ENCODE measurements at regions not wholly inside any gene's neighbourhood (a gene's known extent, or its start where the extent isn't known, plus 50 kb on each side); places are given as distances from the start of the nearest gene placed in this dataset.

- TF ChIP-seq POLR2A (IDR thresholded peaks at IDR 0.05) (no peak), POLR2AphosphoS5 (IDR thresholded peaks at IDR 0.05) (no peak)
- TF ChIP-seq, protein P1, sequence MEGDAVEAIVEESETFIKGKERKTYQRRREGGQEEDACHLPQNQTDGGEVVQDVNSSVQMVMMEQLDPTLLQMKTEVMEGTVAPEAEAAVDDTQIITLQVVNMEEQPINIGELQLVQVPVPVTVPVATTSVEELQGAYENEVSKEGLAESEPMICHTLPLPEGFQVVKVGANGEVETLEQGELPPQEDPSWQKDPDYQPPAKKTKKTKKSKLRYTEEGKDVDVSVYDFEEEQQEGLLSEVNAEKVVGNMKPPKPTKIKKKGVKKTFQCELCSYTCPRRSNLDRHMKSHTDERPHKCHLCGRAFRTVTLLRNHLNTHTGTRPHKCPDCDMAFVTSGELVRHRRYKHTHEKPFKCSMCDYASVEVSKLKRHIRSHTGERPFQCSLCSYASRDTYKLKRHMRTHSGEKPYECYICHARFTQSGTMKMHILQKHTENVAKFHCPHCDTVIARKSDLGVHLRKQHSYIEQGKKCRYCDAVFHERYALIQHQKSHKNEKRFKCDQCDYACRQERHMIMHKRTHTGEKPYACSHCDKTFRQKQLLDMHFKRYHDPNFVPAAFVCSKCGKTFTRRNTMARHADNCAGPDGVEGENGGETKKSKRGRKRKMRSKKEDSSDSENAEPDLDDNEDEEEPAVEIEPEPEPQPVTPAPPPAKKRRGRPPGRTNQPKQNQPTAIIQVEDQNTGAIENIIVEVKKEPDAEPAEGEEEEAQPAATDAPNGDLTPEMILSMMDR (IDR thresholded peaks at IDR 0.05) = no peak
- no peak for DNase-seq (ENCODE audit: low spot score in 2 of 2)
- Histone ChIP-seq H3K27me3 (no peaks in the 10 kb centered on the region), H3K9me3 (no peaks in the 10 kb centered on the region), H3K4me1 (no peaks in the 10 kb centered on the region), H3K36me3 (no peaks in the 10 kb centered on the region), H3K4me3 (no peak overlapping the region), H3K27ac (peak overlapping the region in 1 of 2 donors; percentile 33)
- intact Hi-C loops (cut with DNase I; ENCODE audit: low total_unique reads) = no loop called here
Observed at GRCh38 chr12:45138609-45139008, 77.3 kb upstream of the ANO6 start.

DNA sequence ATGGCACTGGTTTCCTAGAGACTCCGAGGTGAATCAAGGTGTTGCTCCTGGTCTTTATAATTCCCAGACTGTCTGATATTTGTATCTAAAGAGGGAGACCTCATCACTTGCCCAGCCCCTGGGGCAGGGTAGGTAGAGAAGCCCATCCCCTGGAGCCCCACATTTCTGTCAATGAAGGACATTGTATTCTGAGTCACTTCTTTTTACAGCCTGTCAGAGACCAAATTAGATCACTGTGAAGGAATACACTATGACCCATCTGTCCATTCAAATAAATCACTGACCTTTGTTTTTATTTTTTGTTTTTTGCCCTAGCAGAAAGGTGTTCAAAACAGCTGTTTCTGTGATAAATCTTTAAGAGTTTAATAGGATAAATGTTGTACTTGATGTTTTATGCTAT, 67.9 kb upstream of the ANO6 start:
- TF ChIP-seq POLR2AphosphoS5 (IDR thresholded peaks at IDR 0.05) (no peak), POLR2A (IDR thresholded peaks at IDR 0.05) (no peak)
- TF ChIP-seq, protein P1 (IDR thresholded peaks at IDR 0.05) = no peak
- Histone ChIP-seq H3K27me3 (no peaks in the 10 kb centered on the region), H3K36me3 (no peaks in the 10 kb centered on the region), H3K4me3 (no peak overlapping the region), H3K27ac (no peak overlapping the region), H3K4me1 (no peaks in the 10 kb centered on the region), H3K9me3 (peaks cover 4 to 11% of the 10 kb centered on the region in 2 donors)
- no peak for DNase-seq (ENCODE audit: low spot score in 2 of 2)
- intact Hi-C loops (cut with DNase I; ENCODE audit: low total_unique reads) = no loop called here

DNA sequence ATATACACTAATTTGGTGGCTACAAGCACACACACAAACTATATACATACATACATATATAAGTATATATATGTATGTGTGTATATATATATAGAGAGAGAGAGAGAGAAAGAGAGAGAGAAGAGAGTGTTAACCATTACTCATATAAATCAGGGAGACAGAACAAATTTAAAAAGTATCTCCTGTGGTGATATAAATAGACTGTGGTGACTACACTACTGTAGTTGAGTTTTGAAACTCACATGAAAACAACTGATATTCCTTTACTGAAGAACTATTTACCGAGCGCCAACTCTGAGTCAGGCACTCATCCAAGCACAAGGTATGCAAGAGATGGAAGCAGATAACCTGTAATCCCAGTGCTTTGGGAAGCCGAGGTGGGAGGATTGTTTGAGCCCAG, 67.3 kb upstream of the ANO6 start:
- Histone ChIP-seq H3K27ac (no peak overlapping the region), H3K4me1 (no peaks in the 10 kb centered on the region), H3K4me3 (no peak overlapping the region), H3K27me3 (no peaks in the 10 kb centered on the region), H3K9me3 (peaks cover 4 to 11% of the 10 kb centered on the region in 2 donors), H3K36me3 (no peaks in the 10 kb centered on the region)
- DNase-seq (ENCODE audit: low spot score in 2 of 2) = no peak
- TF ChIP-seq POLR2A (IDR thresholded peaks at IDR 0.05) = no peak
- TF ChIP-seq POLR2AphosphoS5 (IDR thresholded peaks at IDR 0.05) = no peak
- TF ChIP-seq, protein P1 (IDR thresholded peaks at IDR 0.05) = no peak
- intact Hi-C loops (cut with DNase I; ENCODE audit: low total_unique reads) = no loop called here

DNA sequence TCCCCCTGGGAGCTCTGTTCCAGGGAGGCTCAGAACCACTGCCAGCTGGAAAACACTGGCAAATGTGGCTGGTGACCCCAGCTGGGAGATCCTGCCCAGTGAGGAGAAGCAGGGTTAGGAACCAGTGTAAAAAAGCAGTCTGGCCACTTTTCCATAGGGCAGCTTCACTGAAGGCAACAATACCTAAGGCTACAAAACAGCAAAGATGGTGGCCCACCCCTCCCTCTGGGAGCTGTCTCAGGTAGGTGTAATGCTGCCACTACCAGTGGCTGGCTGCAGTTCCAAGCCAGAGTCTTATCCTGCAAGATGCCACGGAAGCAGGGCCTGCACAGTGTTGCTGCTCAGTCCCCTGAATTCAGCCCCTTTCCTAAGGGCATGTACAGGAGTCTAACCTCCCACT, 50.6 kb upstream of the ANO6 start:
- no peak overlapping the region for H3K4me3 ChIP-seq
- no peaks in the 10 kb centered on the region for H3K4me1 ChIP-seq
- no peaks in the 10 kb centered on the region for H3K36me3 ChIP-seq
- no peak for DNase-seq (ENCODE audit: low spot score in 2 of 2)
- no peaks in the 10 kb centered on the region for H3K9me3 ChIP-seq
- TF ChIP-seq POLR2AphosphoS5 (IDR thresholded peaks at IDR 0.05) (no peak), POLR2A (IDR thresholded peaks at IDR 0.05) (no peak)
- TF ChIP-seq, protein P1 (IDR thresholded peaks at IDR 0.05) = no peak
- no peak overlapping the region for H3K27ac ChIP-seq
- H3K27me3 ChIP-seq = no peaks in the 10 kb centered on the region
- intact Hi-C loops (cut with DNase I; ENCODE audit: low total_unique reads) = no loop called here

DNA sequence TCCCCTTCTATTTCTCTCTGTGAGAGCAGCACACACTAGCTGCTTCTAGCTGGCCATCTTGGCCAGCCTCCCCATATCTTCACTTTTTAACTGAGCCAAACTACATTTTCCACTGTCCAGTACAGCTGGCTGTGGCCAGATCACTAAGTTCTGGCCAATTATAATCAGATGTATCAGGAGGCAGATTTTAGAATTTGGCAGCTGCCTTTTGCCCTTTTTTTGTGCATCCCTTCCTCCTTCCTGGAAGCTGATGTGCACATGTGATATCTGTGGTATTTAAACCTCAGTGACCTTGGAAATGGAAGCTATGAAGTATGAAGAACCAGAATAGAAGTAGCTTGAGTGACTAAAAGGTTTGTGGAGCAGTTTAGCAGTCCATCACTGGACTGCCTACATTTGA, 49.8 kb upstream of the ANO6 start:
- TF ChIP-seq, protein P1 (IDR thresholded peaks at IDR 0.05) = no peak
- Histone ChIP-seq H3K27ac (no peak overlapping the region), H3K9me3 (no peaks in the 10 kb centered on the region), H3K4me3 (no peak overlapping the region), H3K4me1 (no peaks in the 10 kb centered on the region), H3K36me3 (no peaks in the 10 kb centered on the region), H3K27me3 (no peaks in the 10 kb centered on the region)
- DNase-seq (ENCODE audit: low spot score in 2 of 2) = no peak
- intact Hi-C loops (cut with DNase I; ENCODE audit: low total_unique reads) = no loop called here

Measured in breast epithelium (tissue), 4 donors.